SK-N-SH treated with all-trans-retinoic acid at 6 μM for 48 hours (cell line): ENCODE measurements at regions not wholly inside any gene's neighbourhood (a gene's known extent, or its start where the extent isn't known, plus 50 kb on each side); places are given as distances from the start of the nearest gene placed in this dataset.
A peak's percentile ranks its signal among the peaks of the same experiment; 100 is the strongest.

Experiments
- ATAC-seq: fragments of 200-7000 bp; cut with Tn5 transposase; 3 replicates; pipeline ENCODE4 v1.9.1; 2020; ENCODE audit warnings: mild to moderate bottlenecking, moderate library complexity
- ARNTL ChIP-seq: fragments of 450-650 bp; formaldehyde crosslinking; IDR thresholded peaks from 2 replicates; pipeline ENCODE4 v1.5.0; 2020; ENCODE audit warnings: low read depth, mild to moderate bottlenecking, moderate library complexity, borderline replicate concordance
- CSDC2 ChIP-seq: fragments of 250-450 bp; sonication (Bioruptor Pico); IDR thresholded peaks from 2 replicates; pipeline ENCODE4 v1.5.0; 2020; ENCODE audit warnings: mild to moderate bottlenecking, moderate library complexity
- CSRNP3 ChIP-seq: fragments of 250-450 bp; sonication (Bioruptor Pico); IDR thresholded peaks from 2 replicates; pipeline ENCODE4 v1.5.1; 2021; ENCODE audit warnings: mild to moderate bottlenecking, moderate library complexity
- ESRRG ChIP-seq: fragments of 250-450 bp; sonication (Bioruptor Pico); IDR thresholded peaks from 2 replicates; pipeline ENCODE4 v1.6.1; 2021; ENCODE audit warnings: mild to moderate bottlenecking
- GLIS3 ChIP-seq: fragments of 250-450 bp; sonication (Bioruptor Pico); IDR thresholded peaks from 2 replicates; pipeline ENCODE4 v1.5.0; 2020; ENCODE audit warnings: mild to moderate bottlenecking, moderate library complexity
- ISL1 ChIP-seq: fragments of 250-450 bp; sonication (Bioruptor Pico); IDR thresholded peaks from 2 replicates; pipeline ENCODE4 v2.1.2; 2022; ENCODE audit warnings: mild to moderate bottlenecking, moderate library complexity
- OSR1 ChIP-seq: fragments of 250-450 bp; sonication (Bioruptor Pico); IDR thresholded peaks from 2 replicates; pipeline ENCODE4 v1.8.0; 2022; ENCODE audit warnings: moderate library complexity, mild to moderate bottlenecking, inconsistent platforms
- POU6F1 ChIP-seq: fragments of 250-450 bp; sonication (Bioruptor Pico); IDR thresholded peaks from 2 replicates; pipeline ENCODE4 v1.8.0; 2021; ENCODE audit warnings: low read depth, mild to moderate bottlenecking, moderate library complexity, borderline replicate concordance
- PPARA ChIP-seq: fragments of 250-450 bp; sonication (Bioruptor Pico); IDR thresholded peaks from 2 replicates; pipeline ENCODE4 v1.5.0; 2020; ENCODE audit warnings: mild to moderate bottlenecking, borderline replicate concordance
- RARB ChIP-seq: fragments of 250-450 bp; sonication (Bioruptor Pico); IDR thresholded peaks from 2 replicates; pipeline ENCODE4 v1.8.0; 2021; ENCODE audit warnings: mild to moderate bottlenecking, moderate library complexity
- SNAI2 ChIP-seq: fragments of 250-450 bp; sonication (Bioruptor Pico); IDR thresholded peaks from 2 replicates; pipeline ENCODE4 v1.5.0; 2020; ENCODE audit warnings: mild to moderate bottlenecking, moderate library complexity
- TCF4 ChIP-seq: fragments of 250-450 bp; sonication (Bioruptor Pico); IDR thresholded peaks from 2 replicates; pipeline ENCODE4 v1.8.0; 2021; ENCODE audit warnings: mild to moderate bottlenecking, moderate library complexity, borderline replicate concordance
- TSHZ2 ChIP-seq: fragments of 250-450 bp; sonication (Bioruptor Pico); IDR thresholded peaks from 2 replicates; pipeline ENCODE4 v1.5.0; 2020; ENCODE audit warnings: mild to moderate bottlenecking, moderate library complexity
- ZC3H10 ChIP-seq: fragments of 250-450 bp; sonication (Bioruptor Pico); IDR thresholded peaks from 2 replicates; pipeline ENCODE4 v1.5.1; 2021; ENCODE audit warnings: mild to moderate bottlenecking, moderate library complexity
- ZNF565 ChIP-seq: fragments of 450-650 bp; formaldehyde crosslinking; conservative IDR thresholded peaks from 2 replicates; pipeline ENCODE4 v1.5.0; 2020; ENCODE audit warnings: low read depth, mild to moderate bottlenecking, moderate library complexity
- ZNF70 ChIP-seq: fragments of 450-650 bp; formaldehyde crosslinking; IDR thresholded peaks from 2 replicates; pipeline ENCODE4 v1.5.0; 2020; ENCODE audit warnings: mild to moderate bottlenecking, moderate library complexity
- ZNF8 ChIP-seq: fragments of 450-650 bp; formaldehyde crosslinking; IDR thresholded peaks from 2 replicates; pipeline ENCODE4 v1.5.0; 2020; ENCODE audit warnings: mild to moderate bottlenecking, moderate library complexity
- TF ChIP-seq, protein P1 (sequence below): fragments of 250-450 bp; sonication (Bioruptor Pico); IDR thresholded peaks from 2 replicates; pipeline ENCODE4 v1.5.1; 2020; ENCODE audit warnings: low read depth, mild to moderate bottlenecking, moderate library complexity
- TF ChIP-seq, protein P2 (sequence below): fragments of 250-450 bp; sonication (Bioruptor Pico); IDR thresholded peaks from 2 replicates; pipeline ENCODE4 v1.8.0; 2020; ENCODE audit warnings: mild to moderate bottlenecking, moderate library complexity, borderline replicate concordance

DNA sequence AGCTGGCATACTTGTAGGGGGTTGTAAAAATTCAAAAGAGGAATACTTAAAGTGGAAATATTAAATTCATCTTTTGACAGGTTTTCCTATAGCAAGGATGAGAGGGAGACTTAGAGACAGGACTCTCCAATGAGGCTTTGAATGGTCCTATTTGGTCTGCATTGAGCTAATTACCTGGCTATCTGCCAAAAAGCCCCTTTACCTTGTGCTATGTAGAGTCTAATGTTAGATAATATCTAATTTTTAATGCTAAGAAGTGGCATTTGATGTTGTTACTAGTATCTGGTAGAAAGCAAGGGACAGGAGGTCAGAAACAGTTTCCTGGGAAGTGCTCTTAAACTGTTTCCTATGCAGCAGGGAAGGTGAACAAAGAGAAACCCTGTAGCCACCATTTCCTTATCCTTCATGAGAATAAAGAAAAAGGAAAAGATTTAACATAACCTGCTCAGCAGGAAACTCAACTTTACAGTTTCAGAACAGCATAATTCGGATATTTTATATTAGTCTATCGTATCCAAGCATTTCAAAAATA lies 550.0 kb downstream of the SOX5 start:
- TF ChIP-seq CSRNP3 (CRISPR knock-in tag) (no peak), TCF4 (peak; percentile 16; the same call in 1 of the 2 replicates), RARB (CRISPR knock-in tag) (no peak)
- ATAC-seq, result no peak

DNA sequence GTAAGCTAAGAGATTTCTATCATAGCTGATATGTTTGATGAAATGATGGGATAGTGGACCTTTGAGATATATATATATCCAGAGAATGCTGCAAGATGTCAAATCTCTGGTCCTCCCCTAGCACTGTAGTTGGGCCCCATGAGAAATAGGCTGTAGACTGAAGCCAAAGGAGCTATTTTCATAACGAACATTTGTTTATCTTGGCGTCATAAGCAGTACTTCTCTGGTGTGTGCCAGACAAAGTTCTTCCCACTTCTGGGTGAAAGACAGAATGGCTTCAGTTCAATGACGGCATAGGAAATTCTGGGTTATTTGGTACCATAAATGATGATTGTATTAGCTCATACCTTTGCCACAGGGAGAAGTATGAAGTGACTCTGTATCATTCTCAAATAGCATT lies 534.3 kb downstream of the SOX5 start:
- no peak for ATAC-seq
- TF ChIP-seq ZC3H10 (CRISPR knock-in tag) (no peak), CSDC2 (CRISPR knock-in tag) (no peak)

DNA sequence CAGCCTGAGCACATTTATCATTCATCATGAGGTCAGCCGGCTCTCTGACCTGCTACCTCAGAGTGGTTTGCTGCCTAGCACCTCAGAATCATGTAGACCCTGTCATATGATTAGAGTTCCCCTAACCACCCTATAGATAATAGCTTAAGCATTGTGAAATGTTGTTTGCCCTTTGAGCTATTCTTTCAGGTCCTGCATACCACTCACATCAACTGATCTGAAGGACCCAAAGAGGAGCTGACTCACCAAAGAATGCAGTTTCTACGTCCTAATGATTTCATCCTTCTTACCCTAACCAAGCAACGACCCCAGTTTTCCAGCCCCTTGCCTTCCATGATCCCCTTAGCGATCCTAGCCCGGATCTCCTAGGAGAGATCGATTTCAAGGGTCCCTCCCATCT lies 527.9 kb downstream of the SOX5 start:
- ATAC-seq, result no peak
- TF ChIP-seq CSRNP3 (CRISPR knock-in tag), result no peak
- TF ChIP-seq ARNTL, result no peak
- TF ChIP-seq SNAI2, result no peak
- TF ChIP-seq OSR1, result no peak
- TF ChIP-seq ESRRG (CRISPR knock-in tag), result no peak
- no peak for TF ChIP-seq PPARA
- TF ChIP-seq, protein P1, sequence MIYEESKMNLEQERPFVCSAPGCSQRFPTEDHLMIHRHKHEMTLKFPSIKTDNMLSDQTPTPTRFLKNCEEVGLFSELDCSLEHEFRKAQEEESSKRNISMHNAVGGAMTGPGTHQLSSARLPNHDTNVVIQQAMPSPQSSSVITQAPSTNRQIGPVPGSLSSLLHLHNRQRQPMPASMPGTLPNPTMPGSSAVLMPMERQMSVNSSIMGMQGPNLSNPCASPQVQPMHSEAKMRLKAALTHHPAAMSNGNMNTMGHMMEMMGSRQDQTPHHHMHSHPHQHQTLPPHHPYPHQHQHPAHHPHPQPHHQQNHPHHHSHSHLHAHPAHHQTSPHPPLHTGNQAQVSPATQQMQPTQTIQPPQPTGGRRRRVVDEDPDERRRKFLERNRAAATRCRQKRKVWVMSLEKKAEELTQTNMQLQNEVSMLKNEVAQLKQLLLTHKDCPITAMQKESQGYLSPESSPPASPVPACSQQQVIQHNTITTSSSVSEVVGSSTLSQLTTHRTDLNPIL, result no peak
- TF ChIP-seq ZNF70 (CRISPR knock-in tag), result no peak
- TF ChIP-seq TCF4, result no peak
- TF ChIP-seq ISL1 (CRISPR knock-in tag), result no peak
- no peak for TF ChIP-seq ZNF8 (CRISPR knock-in tag)
- no peak for TF ChIP-seq RARB (CRISPR knock-in tag)

DNA sequence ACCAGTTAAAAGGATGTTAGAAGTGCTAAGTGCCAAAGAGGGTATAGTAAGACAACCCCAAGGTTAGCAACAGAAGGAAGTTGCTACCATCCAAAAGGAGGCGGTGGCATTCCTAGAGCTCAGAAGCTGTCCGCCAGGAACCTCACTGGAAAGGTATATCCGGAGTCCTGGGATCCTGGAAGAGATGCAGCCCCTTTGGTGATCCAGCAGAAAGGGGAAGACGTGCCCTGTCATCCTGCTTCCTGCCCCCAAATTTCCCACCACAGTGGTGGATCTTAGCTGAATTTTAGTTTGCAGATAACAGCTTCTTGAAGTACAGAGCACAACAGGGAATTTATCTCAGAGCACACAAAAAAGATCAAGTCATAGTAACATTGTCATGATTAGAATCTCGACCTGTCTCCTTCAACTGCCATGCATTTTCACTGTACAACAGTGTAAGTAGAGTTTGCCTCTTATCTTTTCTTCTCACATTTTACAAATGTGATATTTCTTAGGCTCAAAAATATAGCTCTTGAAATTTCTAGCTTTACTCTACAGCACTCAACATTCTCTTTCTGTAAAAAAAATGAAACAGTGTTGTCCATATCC lies 526.3 kb downstream of the SOX5 start:
- ATAC-seq, result no peak
- TF ChIP-seq CSRNP3 (CRISPR knock-in tag), result no peak
- TF ChIP-seq PPARA, result no peak
- TF ChIP-seq TSHZ2 (CRISPR knock-in tag), result no peak
- no peak for TF ChIP-seq ISL1 (CRISPR knock-in tag)
- TF ChIP-seq POU6F1 (CRISPR knock-in tag), result no peak
- no peak for TF ChIP-seq ZNF565
- no peak for TF ChIP-seq ZNF8 (CRISPR knock-in tag)
- TF ChIP-seq RARB (CRISPR knock-in tag), result no peak
- TF ChIP-seq GLIS3 (CRISPR knock-in tag), result no peak
- TF ChIP-seq ARNTL, result no peak
- no peak for TF ChIP-seq ZC3H10 (CRISPR knock-in tag)
- TF ChIP-seq, protein P2, sequence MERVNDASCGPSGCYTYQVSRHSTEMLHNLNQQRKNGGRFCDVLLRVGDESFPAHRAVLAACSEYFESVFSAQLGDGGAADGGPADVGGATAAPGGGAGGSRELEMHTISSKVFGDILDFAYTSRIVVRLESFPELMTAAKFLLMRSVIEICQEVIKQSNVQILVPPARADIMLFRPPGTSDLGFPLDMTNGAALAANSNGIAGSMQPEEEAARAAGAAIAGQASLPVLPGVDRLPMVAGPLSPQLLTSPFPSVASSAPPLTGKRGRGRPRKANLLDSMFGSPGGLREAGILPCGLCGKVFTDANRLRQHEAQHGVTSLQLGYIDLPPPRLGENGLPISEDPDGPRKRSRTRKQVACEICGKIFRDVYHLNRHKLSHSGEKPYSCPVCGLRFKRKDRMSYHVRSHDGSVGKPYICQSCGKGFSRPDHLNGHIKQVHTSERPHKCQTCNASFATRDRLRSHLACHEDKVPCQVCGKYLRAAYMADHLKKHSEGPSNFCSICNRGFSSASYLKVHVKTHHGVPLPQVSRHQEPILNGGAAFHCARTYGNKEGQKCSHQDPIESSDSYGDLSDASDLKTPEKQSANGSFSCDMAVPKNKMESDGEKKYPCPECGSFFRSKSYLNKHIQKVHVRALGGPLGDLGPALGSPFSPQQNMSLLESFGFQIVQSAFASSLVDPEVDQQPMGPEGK (CRISPR knock-in tag), result no peak
- no peak for TF ChIP-seq SNAI2
- TF ChIP-seq OSR1, result no peak
- TF ChIP-seq, protein P1, result no peak
- TF ChIP-seq ZNF70 (CRISPR knock-in tag), result no peak
- TF ChIP-seq, all 23 proteins: peak for 0
